Calu3 (cell line): ENCODE measurements at regions not wholly inside any gene's neighbourhood (a gene's known extent, or its start where the extent isn't known, plus 50 kb on each side); places are given as distances from the start of the nearest gene placed in this dataset.
"Not testable (repeated sequence)": the region's sequence is repeated elsewhere in the genome, so short reads cannot be mapped to it uniquely, and the experiment has no call there.

Experiments
- BruUV-seq: library from RNA; stranded (reverse); fragments of 400-500 nt; replicated peaks from 2 replicates; lab custom pipeline; 2021; lab: Mats Ljungman, UMichigan
- CTCF ChIA-PET: fragments of 300-600 bp; sonication (Branson Sonifier 250); formaldehyde crosslinking; loops from one replicate; lab custom pipeline; 2022; ENCODE audit warnings: antibody characterized with exemption; lab: Charles Lee
- DNase-seq: peaks from one replicate; pipeline ENCODE4 v3.0.0; 2022
- H3K27ac Mint-ChIP-seq: one replicate; pipeline ENCODE4 v1.8.0; 2022; ENCODE audit warnings: mixed read lengths; ENCODE audit not compliant: unreplicated experiment
- H3K27me3 Mint-ChIP-seq: one replicate; pipeline ENCODE4 v1.8.0; 2022; ENCODE audit warnings: mixed read lengths; ENCODE audit not compliant: unreplicated experiment
- H3K36me3 Mint-ChIP-seq: one replicate; pipeline ENCODE4 v1.8.0; 2022; ENCODE audit warnings: mild to moderate bottlenecking, moderate library complexity, mixed read lengths; ENCODE audit not compliant: insufficient read depth, unreplicated experiment
- H3K4me1 Mint-ChIP-seq: one replicate; pipeline ENCODE4 v1.8.0; 2022; ENCODE audit warnings: mild to moderate bottlenecking, low read depth, mixed read lengths; ENCODE audit not compliant: unreplicated experiment
- H3K4me3 Mint-ChIP-seq: one replicate; pipeline ENCODE4 v1.8.0; 2022; ENCODE audit warnings: mild to moderate bottlenecking, low read depth, moderate library complexity, mixed read lengths; ENCODE audit not compliant: unreplicated experiment
- H3K9me3 Mint-ChIP-seq: one replicate; pipeline ENCODE4 v1.8.0; 2022; ENCODE audit warnings: low read depth, mixed read lengths; ENCODE audit not compliant: unreplicated experiment
- intact Hi-C: fragments of 100-400 bp; cut with micrococcal nuclease; formaldehyde crosslinking; loops from one replicate; pipeline ENCODE4 v1.10.0; 2022; ENCODE audit not compliant: unreplicated experiment
- TF ChIP-seq, protein P1 (sequence below): fragments of 200-600 bp; IDR thresholded peaks from one replicate; pipeline ENCODE4 v1.8.0; 2022; ENCODE audit warnings: antibody characterized with exemption; ENCODE audit not compliant: unreplicated experiment

DNA sequence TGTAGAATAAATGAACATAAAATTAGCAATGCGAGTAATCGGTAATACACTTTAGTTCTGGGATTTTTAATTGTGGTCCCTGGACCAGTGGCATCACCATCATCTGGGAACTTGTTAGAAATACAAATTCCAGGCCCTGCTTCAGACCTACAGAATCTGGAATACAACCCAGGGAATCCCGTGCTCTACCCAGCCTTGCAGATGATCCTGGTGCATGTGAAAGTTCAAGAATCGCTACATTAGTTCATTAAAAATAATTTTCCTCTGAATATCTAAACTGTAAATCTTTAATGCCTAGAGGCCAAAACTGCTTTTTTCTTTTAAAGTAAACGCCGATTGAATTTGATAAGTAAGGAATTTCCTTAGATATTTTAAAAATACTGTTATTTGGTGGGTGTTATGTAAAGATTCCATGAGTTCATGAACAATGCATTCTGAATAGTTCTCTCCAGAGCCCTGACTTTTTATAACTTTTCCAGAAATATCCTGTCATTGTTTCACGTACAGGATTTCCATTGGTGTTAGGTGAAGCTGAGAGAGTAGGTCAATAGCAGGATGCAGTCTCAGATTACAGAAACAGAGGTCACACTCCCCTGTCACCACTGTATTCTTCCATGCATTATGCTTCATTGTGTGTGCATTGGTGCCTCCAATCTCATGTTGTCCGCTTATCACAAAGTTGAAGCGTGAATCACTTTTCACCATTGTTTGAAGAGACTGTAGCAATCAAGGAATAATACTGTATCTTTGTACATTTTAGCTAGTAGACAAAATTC is 596.5 kb upstream of the KLF12 start:
- H3K4me1 Mint-ChIP-seq = no peaks in the 10 kb centered on the region
- intact Hi-C loops = no loop called here
- H3K4me3 Mint-ChIP-seq = no peak overlapping the region
- peaks cover 2% of the 10 kb centered on the region for H3K9me3 Mint-ChIP-seq
- TF ChIP-seq, protein P1, sequence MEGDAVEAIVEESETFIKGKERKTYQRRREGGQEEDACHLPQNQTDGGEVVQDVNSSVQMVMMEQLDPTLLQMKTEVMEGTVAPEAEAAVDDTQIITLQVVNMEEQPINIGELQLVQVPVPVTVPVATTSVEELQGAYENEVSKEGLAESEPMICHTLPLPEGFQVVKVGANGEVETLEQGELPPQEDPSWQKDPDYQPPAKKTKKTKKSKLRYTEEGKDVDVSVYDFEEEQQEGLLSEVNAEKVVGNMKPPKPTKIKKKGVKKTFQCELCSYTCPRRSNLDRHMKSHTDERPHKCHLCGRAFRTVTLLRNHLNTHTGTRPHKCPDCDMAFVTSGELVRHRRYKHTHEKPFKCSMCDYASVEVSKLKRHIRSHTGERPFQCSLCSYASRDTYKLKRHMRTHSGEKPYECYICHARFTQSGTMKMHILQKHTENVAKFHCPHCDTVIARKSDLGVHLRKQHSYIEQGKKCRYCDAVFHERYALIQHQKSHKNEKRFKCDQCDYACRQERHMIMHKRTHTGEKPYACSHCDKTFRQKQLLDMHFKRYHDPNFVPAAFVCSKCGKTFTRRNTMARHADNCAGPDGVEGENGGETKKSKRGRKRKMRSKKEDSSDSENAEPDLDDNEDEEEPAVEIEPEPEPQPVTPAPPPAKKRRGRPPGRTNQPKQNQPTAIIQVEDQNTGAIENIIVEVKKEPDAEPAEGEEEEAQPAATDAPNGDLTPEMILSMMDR = no peak
- no peak for DNase-seq
- H3K27ac Mint-ChIP-seq = no peak overlapping the region
- BruUV-seq = no TSS peak
- H3K27me3 Mint-ChIP-seq = no peaks in the 10 kb centered on the region
- CTCF ChIA-PET = no interaction called here
- no peaks in the 10 kb centered on the region for H3K36me3 Mint-ChIP-seq

- no TSS peak for BruUV-seq
- peaks cover 2% of the 10 kb centered on the region for H3K9me3 Mint-ChIP-seq
- H3K27ac Mint-ChIP-seq = no peak overlapping the region
- H3K4me1 Mint-ChIP-seq = no peaks in the 10 kb centered on the region
- intact Hi-C loops = no loop called here
- no peak for DNase-seq
- H3K27me3 Mint-ChIP-seq = no peaks in the 10 kb centered on the region
- TF ChIP-seq, protein P1 = no peak
- no peak overlapping the region for H3K4me3 Mint-ChIP-seq
- CTCF ChIA-PET = interaction anchor here (0.9 kb wide), 1 partner anchor 340 kb away, joined by 8 read pairs; no protein-coding TSS in a partner anchor
- H3K36me3 Mint-ChIP-seq = no peaks in the 10 kb centered on the region
These were observed 592.0 kb upstream of the KLF12 start for GRCh38 chr13:74726206-74726605.

DNA sequence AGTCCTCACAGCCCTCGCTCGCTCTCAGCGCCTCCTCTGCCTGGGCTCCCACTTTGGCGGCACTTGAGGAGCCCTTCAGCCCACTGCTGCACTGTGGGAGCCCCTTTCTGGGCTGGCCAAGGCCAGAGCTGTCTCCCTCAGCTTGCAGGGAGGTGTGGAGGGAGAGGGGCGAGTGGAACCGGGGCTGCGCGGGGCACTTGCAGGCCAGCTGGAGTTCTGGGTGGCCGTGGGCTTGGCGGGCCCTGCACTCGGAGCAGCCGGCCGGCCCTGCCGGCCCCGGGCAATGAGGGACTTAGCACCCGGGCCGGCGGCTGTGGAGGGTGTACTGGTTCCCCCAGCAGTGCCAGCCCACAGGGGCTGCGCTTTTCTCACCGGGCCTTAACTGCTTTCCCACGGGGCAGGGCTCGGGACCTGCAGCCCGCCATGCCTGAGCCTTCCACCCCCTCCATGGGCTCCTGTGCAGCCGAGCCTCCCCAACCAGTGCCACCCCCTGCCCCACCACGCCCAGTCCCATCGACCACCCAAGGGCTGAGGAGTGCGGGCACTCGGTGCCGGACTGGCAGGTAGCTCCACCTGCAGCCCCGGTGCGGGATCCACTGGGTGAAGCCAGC is 584.1 kb upstream of the KLF12 start:
- H3K36me3 Mint-ChIP-seq, CTCF ChIA-PET, H3K4me1 Mint-ChIP-seq, H3K27me3 Mint-ChIP-seq, H3K9me3 Mint-ChIP-seq, BruUV-seq, H3K27ac Mint-ChIP-seq, DNase-seq, H3K4me3 Mint-ChIP-seq, intact Hi-C loops: not testable (repeated sequence)

DNA sequence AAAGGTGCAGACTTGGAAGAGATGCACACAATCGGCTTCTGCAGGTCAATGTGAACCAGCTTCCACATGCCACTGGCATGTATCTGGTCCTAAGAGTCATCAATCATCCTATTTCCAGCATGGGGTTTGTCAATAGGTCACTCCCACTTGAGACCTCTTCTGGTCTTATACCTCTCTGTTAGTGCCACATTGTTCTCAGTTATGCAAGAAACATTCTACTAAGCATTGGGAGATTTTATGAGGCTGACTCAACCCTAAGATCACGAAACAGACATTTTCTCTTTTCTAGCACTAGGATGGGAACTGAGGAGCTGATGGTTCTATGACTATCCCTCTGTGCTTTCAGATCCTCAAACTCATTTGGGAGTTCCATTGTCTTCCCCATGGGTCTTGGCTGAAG is 581.5 kb upstream of the KLF12 start:
- no peak for DNase-seq
- Mint-ChIP-seq H3K4me3 (no peak overlapping the region), H3K36me3 (no peaks in the 10 kb centered on the region), H3K9me3 (no peaks in the 10 kb centered on the region), H3K27ac (no peak overlapping the region), H3K4me1 (no peaks in the 10 kb centered on the region), H3K27me3 (no peaks in the 10 kb centered on the region)
- intact Hi-C loops = no loop called here
- no TSS peak for BruUV-seq
- CTCF ChIA-PET = no interaction called here
- TF ChIP-seq, protein P1 = no peak

DNA sequence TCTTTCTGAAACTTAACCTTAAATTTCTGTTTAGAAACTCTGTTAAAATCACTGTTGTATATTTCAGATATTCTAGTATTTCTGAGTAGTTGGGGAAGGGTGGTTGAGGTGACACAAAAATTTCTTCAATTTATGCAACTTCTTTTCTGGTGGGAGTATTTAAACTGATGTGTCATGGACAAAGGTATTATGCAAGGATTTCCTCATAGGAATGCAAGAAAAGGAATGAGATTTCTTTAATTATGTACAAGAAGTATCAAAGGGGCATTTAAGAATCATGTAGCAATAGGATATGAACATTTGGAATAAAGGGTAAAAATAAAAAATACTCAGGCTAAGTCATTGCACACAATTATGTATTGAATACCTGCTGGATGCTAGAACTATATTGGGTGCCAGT is 575.8 kb upstream of the KLF12 start:
- DNase-seq = no peak
- H3K36me3 Mint-ChIP-seq = no peaks in the 10 kb centered on the region
- CTCF ChIA-PET = no interaction called here
- H3K4me3 Mint-ChIP-seq = no peak overlapping the region
- H3K4me1 Mint-ChIP-seq = no peaks in the 10 kb centered on the region
- TF ChIP-seq, protein P1 = no peak
- no peak overlapping the region for H3K27ac Mint-ChIP-seq
- H3K27me3 Mint-ChIP-seq = no peaks in the 10 kb centered on the region
- no peaks in the 10 kb centered on the region for H3K9me3 Mint-ChIP-seq
- intact Hi-C loops = no loop called here
- no TSS peak for BruUV-seq
